OCI-LY1 (cell line): ENCODE measurements at regions not wholly inside any gene's neighbourhood (a gene's known extent, or its start where the extent isn't known, plus 50 kb on each side); places are given as distances from the start of the nearest gene placed in this dataset.

Experiments
- H2AFZ ChIP-seq: fragments of 200-600 bp; sonication (generic), shearing (Covaris generic); 2 replicates; pipeline ENCODE4 v1.6.0; 2014; ENCODE audit warnings: antibody characterized with exemption, mild to moderate bottlenecking, low read length
- H3F3A ChIP-seq: fragments of 200-600 bp; sonication (generic), shearing (Covaris generic); 2 replicates; pipeline ENCODE4 v1.6.0; 2014; ENCODE audit warnings: mild to moderate bottlenecking, antibody characterized with exemption, low read length, moderate library complexity; ENCODE audit not compliant: insufficient read depth
- H3K27ac ChIP-seq: fragments of 200-600 bp; sonication (generic); 2 replicates; pipeline ENCODE4 v1.5.1; 2014; ENCODE audit warnings: low read length, mixed run types, mild to moderate bottlenecking, low read depth; ENCODE audit not compliant: poor library complexity, severe bottlenecking
- H3K27me3 ChIP-seq: fragments of 200-600 bp; sonication (generic); 2 replicates; pipeline ENCODE4 v1.6.0; 2014; ENCODE audit warnings: antibody characterized with exemption, mild to moderate bottlenecking, low read length, moderate library complexity; ENCODE audit not compliant: insufficient read depth
- H3K36me3 ChIP-seq: fragments of 200-600 bp; sonication (generic); 2 replicates; pipeline ENCODE4 v1.6.1; 2014; ENCODE audit warnings: mild to moderate bottlenecking, antibody characterized with exemption, low read length, moderate library complexity, mixed read lengths; ENCODE audit not compliant: insufficient read depth
- H3K4me1 ChIP-seq: fragments of 200-600 bp; sonication (generic); 2 replicates; pipeline ENCODE4 v1.5.1; 2014; ENCODE audit warnings: mild to moderate bottlenecking, low read length, moderate library complexity; ENCODE audit not compliant: insufficient read depth, severe bottlenecking
- H3K4me2 ChIP-seq: fragments of 200-600 bp; sonication (generic), shearing (Covaris generic); 2 replicates; pipeline ENCODE4 v1.6.1; 2014; ENCODE audit warnings: low read length
- H3K4me3 ChIP-seq: fragments of 200-600 bp; sonication (generic); 2 replicates; pipeline ENCODE4 v1.5.1; 2014; ENCODE audit warnings: low read length, low read depth, mild to moderate bottlenecking, mixed read lengths; ENCODE audit not compliant: poor library complexity, severe bottlenecking
- H3K79me2 ChIP-seq: fragments of 200-600 bp; shearing (Covaris generic); 2 replicates; pipeline ENCODE4 v1.6.1; 2016; ENCODE audit warnings: mixed run types, low read length, mixed read lengths; ENCODE audit not compliant: insufficient read depth
- H3K9ac ChIP-seq: fragments of 200-600 bp; sonication (generic), shearing (Covaris generic); 2 replicates; pipeline ENCODE4 v1.6.1; 2014; ENCODE audit warnings: mild to moderate bottlenecking, low read length, mixed read lengths
- H3K9me2 ChIP-seq: fragments of 200-600 bp; sonication (generic), shearing (Covaris generic); 2 replicates; pipeline ENCODE4 v1.6.1; 2014; ENCODE audit warnings: low read depth, mild to moderate bottlenecking, low read length, mixed read lengths
- H3K9me3 ChIP-seq: fragments of 200-600 bp; shearing (Covaris generic); 2 replicates; pipeline ENCODE4 v1.6.1; 2014; ENCODE audit warnings: low read length, mixed read lengths
- H4K20me1 ChIP-seq: fragments of 200-600 bp; sonication (generic), shearing (Covaris generic); 2 replicates; pipeline ENCODE4 v1.6.0; 2016; ENCODE audit warnings: mild to moderate bottlenecking, low read length; ENCODE audit not compliant: insufficient read depth
- EZH2 ChIP-seq: fragments of 200-600 bp; sonication (generic), shearing (Covaris generic); IDR thresholded peaks from 2 replicates; pipeline ENCODE4 v1.8.0; 2017; ENCODE audit warnings: borderline replicate concordance, mixed run types, mild to moderate bottlenecking, antibody characterized with exemption, low read length, moderate library complexity, mixed read lengths
- TF ChIP-seq, protein P1 (sequence below): fragments of 200-600 bp; sonication (generic), shearing (Covaris generic); IDR thresholded peaks from 2 replicates; pipeline ENCODE4 v1.5.1; 2017; ENCODE audit warnings: mild to moderate bottlenecking, antibody characterized with exemption, low read length, moderate library complexity, mixed read lengths

GRCh38 chrX:40444798-40445496 lies 135.8 kb upstream of the ATP6AP2 start:
- Histone ChIP-seq H3K27me3 (no peaks in the 10 kb centered on the region), H3K4me3 (no peak overlapping the region), H3K9ac (no peak overlapping the region), H3K9me2 (no peaks in the 10 kb centered on the region), H3K4me1 (no peaks in the 10 kb centered on the region), H3K36me3 (no peaks in the 10 kb centered on the region), H4K20me1 (no peaks in the 10 kb centered on the region), H3K4me2 (no peak overlapping the region), H3F3A (no peaks in the 10 kb centered on the region), H3K79me2 (no peaks in the 10 kb centered on the region), H3K9me3 (no peaks in the 10 kb centered on the region), H3K27ac (no peak overlapping the region), H2AFZ (no peak overlapping the region)
- TF ChIP-seq EZH2, result no peak
- TF ChIP-seq, protein P1, sequence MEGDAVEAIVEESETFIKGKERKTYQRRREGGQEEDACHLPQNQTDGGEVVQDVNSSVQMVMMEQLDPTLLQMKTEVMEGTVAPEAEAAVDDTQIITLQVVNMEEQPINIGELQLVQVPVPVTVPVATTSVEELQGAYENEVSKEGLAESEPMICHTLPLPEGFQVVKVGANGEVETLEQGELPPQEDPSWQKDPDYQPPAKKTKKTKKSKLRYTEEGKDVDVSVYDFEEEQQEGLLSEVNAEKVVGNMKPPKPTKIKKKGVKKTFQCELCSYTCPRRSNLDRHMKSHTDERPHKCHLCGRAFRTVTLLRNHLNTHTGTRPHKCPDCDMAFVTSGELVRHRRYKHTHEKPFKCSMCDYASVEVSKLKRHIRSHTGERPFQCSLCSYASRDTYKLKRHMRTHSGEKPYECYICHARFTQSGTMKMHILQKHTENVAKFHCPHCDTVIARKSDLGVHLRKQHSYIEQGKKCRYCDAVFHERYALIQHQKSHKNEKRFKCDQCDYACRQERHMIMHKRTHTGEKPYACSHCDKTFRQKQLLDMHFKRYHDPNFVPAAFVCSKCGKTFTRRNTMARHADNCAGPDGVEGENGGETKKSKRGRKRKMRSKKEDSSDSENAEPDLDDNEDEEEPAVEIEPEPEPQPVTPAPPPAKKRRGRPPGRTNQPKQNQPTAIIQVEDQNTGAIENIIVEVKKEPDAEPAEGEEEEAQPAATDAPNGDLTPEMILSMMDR, result no peak

DNA sequence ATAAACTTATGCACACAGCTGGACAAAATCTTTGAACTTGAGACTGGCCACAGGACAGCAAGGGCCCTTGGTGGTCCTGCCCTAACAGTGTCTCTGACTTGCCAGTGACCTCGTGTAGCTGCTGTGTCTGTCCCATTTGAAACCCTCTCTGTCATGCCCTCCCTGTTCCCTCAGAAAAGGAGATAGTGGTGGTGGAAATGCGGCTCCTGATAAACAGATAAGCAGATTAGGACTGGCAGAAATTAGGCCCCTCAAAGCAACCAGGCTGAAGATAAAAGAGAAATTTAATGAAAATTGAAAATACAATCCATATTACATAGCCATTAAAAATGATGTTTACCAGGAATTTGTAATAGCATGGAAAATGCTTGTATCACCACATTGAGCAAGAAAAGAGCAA lies 136.6 kb upstream of the ATP6AP2 start:
- no peaks in the 10 kb centered on the region for H3K9me2 ChIP-seq
- H3K4me2 ChIP-seq, result no peak overlapping the region
- no peaks in the 10 kb centered on the region for H3K36me3 ChIP-seq
- H3K27me3 ChIP-seq, result no peaks in the 10 kb centered on the region
- TF ChIP-seq, protein P1, result no peak
- no peak for TF ChIP-seq EZH2
- no peaks in the 10 kb centered on the region for H3K4me1 ChIP-seq
- no peaks in the 10 kb centered on the region for H3K79me2 ChIP-seq
- H3K9ac ChIP-seq, result no peak overlapping the region
- no peak overlapping the region for H3K27ac ChIP-seq
- H3K4me3 ChIP-seq, result no peak overlapping the region
- no peak overlapping the region for H2AFZ ChIP-seq
- no peaks in the 10 kb centered on the region for H3F3A ChIP-seq
- H4K20me1 ChIP-seq, result no peaks in the 10 kb centered on the region
- H3K9me3 ChIP-seq, result no peaks in the 10 kb centered on the region

DNA sequence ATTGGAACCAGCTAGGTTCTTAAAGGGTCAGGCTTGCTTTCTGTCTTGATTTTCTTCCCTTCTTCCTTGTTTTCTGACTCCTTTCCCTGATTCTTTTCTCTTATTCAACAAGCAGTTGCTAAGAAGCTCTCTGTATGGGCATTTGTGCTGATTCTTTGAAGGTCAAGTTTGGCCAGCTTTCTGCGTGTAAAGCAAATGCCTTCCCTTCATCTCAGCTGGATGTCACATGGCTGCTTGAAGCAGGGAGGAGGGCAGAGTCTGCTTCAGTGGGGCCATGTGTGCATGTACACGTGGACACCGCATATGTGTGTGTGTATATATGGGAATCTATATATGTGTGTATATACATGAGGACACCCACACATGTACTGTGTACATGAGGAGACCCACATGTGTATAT lies 139.9 kb upstream of the ATP6AP2 start:
- Histone ChIP-seq H3K9me2 (no peaks in the 10 kb centered on the region), H3K9ac (no peak overlapping the region), H4K20me1 (no peaks in the 10 kb centered on the region), H3K27ac (no peak overlapping the region), H3K4me2 (no peak overlapping the region), H3K79me2 (no peaks in the 10 kb centered on the region), H3K4me1 (no peaks in the 10 kb centered on the region), H3F3A (no peaks in the 10 kb centered on the region), H2AFZ (no peak overlapping the region), H3K4me3 (no peak overlapping the region), H3K27me3 (no peaks in the 10 kb centered on the region), H3K9me3 (no peaks in the 10 kb centered on the region), H3K36me3 (no peaks in the 10 kb centered on the region)
- TF ChIP-seq, protein P1, result no peak
- TF ChIP-seq EZH2, result no peak
